ENCODE measurements at regions not wholly inside any gene's neighbourhood (a gene's known extent, or its start where the extent isn't known, plus 50 kb on each side); places are given as distances from the start of the nearest gene placed in this dataset.
A peak's percentile ranks its signal among the peaks of the same experiment; 100 is the strongest.

DNA sequence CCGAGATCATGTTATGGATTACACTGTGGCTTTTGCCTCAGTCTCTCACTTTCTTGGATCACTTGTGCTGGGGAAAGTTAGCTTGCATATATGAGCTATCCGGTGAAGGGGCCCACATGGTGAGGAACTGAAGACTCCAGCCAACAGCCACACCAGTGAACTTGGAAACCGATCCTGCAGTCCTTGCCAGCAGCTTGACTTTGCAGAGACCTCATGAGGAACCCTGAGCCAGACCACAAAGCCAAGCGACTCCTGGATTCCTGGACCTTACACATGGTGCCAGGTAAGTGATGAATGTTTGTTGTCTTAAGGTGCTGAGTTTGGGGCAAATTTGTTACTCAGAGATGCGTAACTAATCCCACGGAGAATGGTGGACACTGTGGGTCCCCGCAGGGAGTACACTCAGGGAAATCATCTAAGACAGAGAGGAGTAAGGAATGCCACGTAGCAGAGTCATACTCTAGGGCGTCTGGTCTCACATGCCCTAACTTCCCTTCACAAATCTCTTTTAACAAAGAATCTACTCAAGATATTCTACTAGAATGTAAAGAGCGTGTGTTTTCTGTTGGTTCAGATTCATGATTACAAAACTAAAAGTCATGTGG is 76.5 kb upstream of the PJA2 start (continued):
- TF ChIP-seq, protein P1, sequence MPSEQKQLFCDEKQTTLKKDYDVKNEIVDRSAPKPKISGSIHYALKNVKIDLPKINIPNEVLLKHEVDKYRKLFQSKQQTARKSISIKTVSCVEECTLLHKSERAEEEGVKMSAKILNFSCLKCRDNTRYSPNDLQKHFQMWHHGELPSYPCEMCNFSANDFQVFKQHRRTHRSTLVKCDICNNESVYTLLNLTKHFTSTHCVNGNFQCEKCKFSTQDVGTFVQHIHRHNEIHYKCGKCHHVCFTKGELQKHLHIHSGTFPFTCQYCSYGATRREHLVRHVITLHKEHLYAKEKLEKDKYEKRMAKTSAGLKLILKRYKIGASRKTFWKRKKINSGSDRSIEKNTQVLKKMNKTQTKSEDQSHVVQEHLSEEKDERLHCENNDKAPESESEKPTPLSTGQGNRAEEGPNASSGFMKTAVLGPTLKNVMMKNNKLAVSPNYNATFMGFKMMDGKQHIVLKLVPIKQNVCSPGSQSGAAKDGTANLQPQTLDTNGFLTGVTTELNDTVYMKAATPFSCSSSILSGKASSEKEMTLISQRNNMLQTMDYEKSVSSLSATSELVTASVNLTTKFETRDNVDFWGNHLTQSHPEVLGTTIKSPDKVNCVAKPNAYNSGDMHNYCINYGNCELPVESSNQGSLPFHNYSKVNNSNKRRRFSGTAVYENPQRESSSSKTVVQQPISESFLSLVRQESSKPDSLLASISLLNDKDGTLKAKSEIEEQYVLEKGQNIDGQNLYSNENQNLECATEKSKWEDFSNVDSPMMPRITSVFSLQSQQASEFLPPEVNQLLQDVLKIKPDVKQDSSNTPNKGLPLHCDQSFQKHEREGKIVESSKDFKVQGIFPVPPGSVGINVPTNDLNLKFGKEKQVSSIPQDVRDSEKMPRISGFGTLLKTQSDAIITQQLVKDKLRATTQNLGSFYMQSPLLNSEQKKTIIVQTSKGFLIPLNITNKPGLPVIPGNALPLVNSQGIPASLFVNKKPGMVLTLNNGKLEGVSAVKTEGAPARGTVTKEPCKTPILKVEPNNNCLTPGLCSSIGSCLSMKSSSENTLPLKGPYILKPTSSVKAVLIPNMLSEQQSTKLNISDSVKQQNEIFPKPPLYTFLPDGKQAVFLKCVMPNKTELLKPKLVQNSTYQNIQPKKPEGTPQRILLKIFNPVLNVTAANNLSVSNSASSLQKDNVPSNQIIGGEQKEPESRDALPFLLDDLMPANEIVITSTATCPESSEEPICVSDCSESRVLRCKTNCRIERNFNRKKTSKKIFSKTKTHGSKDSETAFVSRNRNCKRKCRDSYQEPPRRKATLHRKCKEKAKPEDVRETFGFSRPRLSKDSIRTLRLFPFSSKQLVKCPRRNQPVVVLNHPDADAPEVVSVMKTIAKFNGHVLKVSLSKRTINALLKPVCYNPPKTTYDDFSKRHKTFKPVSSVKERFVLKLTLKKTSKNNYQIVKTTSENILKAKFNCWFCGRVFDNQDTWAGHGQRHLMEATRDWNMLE (tag by site-specific recombination; conservative IDR thresholded peaks at IDR 0.05; ENCODE audit: low read depth): no peak
- TF ChIP-seq ZNF341 (tag by site-specific recombination; IDR thresholded peaks at IDR 0.05; ENCODE audit: low read depth): no peak
- TF ChIP-seq ZNF548 (tag by site-specific recombination; IDR thresholded peaks at IDR 0.05): no peak

DNA sequence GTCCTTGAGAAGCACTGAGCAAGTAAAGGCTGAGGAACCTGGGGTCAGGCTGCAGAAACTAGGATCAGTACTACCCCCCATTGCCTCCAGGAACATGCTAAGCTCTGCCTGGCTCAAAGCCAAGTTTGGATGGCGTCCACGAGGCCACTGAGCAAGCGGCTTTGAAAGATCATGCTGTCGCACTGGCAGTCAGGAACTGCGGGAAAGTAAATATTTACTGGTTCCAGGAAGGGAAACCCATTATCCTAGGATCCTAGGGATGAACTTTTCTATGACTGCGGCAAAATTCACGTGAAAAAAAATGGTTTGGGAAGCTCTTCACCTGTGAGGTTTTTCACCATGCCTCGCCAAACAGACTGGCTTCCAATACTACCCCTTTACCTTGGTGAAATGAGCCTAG is 75.3 kb upstream of the PJA2 start:
- H3K27ac ChIP-seq (ENCODE audit: extremely low read depth, low read depth, low read length): no peak overlapping the region
- ChIA-PET CTCF (interaction anchor here (0.6 to 1.0 kb wide), 3 partner anchors 14 to 1462 kb away, joined by 3 read pairs; no protein-coding TSS in a partner anchor), POLR2A (interaction anchor here (0.6 kb wide), 1 partner anchor 12 kb away, joined by 4 read pairs; no protein-coding TSS in a partner anchor)
- H3K36me3 ChIP-seq (ENCODE audit: control insufficient read depth in 2 of 2, insufficient read depth in 1 of 2, low read length in 2 of 2): no peaks in the 10 kb centered on the region
- no peaks in the 10 kb centered on the region for H3K9me3 ChIP-seq (ENCODE audit: control insufficient read depth, insufficient read depth, low read depth, low read length)
- H3K4me3 ChIP-seq (ENCODE audit: low read depth, low read length): no peak overlapping the region
- peaks cover 13% of the 10 kb centered on the region for H3K4me1 ChIP-seq (ENCODE audit: control insufficient read depth, insufficient read depth, low read length)
- 0 out of 2 replicates have a peak, but pooled peaks have one; percentile 10 for TF ChIP-seq ZSCAN30 (tag by site-specific recombination; IDR thresholded peaks at IDR 0.05)
- TF ChIP-seq ZNF561 (tag by site-specific recombination; IDR thresholded peaks at IDR 0.05; ENCODE audit: borderline replicate concordance): 0 out of 2 replicates have a peak, but pooled peaks have one; percentile 48
- TF ChIP-seq, protein P2, sequence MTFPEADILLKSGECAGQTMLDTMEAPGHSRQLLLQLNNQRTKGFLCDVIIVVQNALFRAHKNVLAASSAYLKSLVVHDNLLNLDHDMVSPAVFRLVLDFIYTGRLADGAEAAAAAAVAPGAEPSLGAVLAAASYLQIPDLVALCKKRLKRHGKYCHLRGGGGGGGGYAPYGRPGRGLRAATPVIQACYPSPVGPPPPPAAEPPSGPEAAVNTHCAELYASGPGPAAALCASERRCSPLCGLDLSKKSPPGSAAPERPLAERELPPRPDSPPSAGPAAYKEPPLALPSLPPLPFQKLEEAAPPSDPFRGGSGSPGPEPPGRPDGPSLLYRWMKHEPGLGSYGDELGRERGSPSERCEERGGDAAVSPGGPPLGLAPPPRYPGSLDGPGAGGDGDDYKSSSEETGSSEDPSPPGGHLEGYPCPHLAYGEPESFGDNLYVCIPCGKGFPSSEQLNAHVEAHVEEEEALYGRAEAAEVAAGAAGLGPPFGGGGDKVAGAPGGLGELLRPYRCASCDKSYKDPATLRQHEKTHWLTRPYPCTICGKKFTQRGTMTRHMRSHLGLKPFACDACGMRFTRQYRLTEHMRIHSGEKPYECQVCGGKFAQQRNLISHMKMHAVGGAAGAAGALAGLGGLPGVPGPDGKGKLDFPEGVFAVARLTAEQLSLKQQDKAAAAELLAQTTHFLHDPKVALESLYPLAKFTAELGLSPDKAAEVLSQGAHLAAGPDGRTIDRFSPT (tag by site-specific recombination; IDR thresholded peaks at IDR 0.05): no peak
- TF ChIP-seq IKZF3 (tag by site-specific recombination; IDR thresholded peaks at IDR 0.05): 0 out of 2 replicates have a peak, but pooled peaks have one; percentile 46
- TF ChIP-seq ZNF404 (tag by site-specific recombination; IDR thresholded peaks at IDR 0.05): no peak
- no peak for TF ChIP-seq ZNF571 (tag by site-specific recombination; IDR thresholded peaks at IDR 0.05)
- TF ChIP-seq, protein P3, sequence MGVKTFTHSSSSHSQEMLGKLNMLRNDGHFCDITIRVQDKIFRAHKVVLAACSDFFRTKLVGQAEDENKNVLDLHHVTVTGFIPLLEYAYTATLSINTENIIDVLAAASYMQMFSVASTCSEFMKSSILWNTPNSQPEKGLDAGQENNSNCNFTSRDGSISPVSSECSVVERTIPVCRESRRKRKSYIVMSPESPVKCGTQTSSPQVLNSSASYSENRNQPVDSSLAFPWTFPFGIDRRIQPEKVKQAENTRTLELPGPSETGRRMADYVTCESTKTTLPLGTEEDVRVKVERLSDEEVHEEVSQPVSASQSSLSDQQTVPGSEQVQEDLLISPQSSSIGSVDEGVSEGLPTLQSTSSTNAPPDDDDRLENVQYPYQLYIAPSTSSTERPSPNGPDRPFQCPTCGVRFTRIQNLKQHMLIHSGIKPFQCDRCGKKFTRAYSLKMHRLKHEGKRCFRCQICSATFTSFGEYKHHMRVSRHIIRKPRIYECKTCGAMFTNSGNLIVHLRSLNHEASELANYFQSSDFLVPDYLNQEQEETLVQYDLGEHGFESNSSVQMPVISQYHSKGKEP (tag by site-specific recombination; IDR thresholded peaks at IDR 0.05): peak; percentile 75
- no peak for TF ChIP-seq ZNF600 (tag by site-specific recombination; IDR thresholded peaks at IDR 0.05)
- peak; percentile 80; the same call in 1 of the 2 replicates for TF ChIP-seq ZNF544 (tag by site-specific recombination; IDR thresholded peaks at IDR 0.05)
- TF ChIP-seq ZNF184 (tag by site-specific recombination; IDR thresholded peaks at IDR 0.05): peak; percentile 85
- TF ChIP-seq ZIC2 (tag by site-specific recombination; IDR thresholded peaks at IDR 0.05): peak; percentile 54; the same call in 1 of the 2 replicates
- TF ChIP-seq, protein P4, sequence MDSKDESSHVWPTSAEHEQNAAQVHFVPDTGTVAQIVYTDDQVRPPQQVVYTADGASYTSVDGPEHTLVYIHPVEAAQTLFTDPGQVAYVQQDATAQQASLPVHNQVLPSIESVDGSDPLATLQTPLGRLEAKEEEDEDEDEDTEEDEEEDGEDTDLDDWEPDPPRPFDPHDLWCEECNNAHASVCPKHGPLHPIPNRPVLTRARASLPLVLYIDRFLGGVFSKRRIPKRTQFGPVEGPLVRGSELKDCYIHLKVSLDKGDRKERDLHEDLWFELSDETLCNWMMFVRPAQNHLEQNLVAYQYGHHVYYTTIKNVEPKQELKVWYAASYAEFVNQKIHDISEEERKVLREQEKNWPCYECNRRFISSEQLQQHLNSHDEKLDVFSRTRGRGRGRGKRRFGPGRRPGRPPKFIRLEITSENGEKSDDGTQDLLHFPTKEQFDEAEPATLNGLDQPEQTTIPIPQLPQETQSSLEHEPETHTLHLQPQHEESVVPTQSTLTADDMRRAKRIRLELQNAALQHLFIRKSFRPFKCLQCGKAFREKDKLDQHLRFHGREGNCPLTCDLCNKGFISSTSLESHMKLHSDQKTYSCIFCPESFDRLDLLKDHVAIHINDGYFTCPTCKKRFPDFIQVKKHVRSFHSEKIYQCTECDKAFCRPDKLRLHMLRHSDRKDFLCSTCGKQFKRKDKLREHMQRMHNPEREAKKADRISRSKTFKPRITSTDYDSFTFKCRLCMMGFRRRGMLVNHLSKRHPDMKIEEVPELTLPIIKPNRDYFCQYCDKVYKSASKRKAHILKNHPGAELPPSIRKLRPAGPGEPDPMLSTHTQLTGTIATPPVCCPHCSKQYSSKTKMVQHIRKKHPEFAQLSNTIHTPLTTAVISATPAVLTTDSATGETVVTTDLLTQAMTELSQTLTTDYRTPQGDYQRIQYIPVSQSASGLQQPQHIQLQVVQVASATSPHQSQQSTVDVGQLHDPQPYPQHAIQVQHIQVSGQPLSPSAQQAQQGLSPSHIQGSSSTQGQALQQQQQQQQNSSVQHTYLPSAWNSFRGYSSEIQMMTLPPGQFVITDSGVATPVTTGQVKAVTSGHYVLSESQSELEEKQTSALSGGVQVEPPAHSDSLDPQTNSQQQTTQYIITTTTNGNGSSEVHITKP (tag by site-specific recombination; IDR thresholded peaks at IDR 0.05): peak; percentile 84
- TF ChIP-seq, protein P5, sequence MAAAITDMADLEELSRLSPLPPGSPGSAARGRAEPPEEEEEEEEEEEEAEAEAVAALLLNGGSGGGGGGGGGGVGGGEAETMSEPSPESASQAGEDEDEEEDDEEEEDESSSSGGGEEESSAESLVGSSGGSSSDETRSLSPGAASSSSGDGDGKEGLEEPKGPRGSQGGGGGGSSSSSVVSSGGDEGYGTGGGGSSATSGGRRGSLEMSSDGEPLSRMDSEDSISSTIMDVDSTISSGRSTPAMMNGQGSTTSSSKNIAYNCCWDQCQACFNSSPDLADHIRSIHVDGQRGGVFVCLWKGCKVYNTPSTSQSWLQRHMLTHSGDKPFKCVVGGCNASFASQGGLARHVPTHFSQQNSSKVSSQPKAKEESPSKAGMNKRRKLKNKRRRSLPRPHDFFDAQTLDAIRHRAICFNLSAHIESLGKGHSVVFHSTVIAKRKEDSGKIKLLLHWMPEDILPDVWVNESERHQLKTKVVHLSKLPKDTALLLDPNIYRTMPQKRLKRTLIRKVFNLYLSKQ (tag by site-specific recombination; IDR thresholded peaks at IDR 0.05; ENCODE audit: borderline replicate concordance): no peak
- TF ChIP-seq ZNF214 (tag by site-specific recombination; IDR thresholded peaks at IDR 0.05; ENCODE audit: borderline replicate concordance): peak; percentile 39; the same call in 1 of the 2 replicates
- TF ChIP-seq ZNF394 (tag by site-specific recombination; IDR thresholded peaks at IDR 0.05; ENCODE audit: borderline replicate concordance): no peak
- TF ChIP-seq ZNF335 (tag by site-specific recombination; conservative IDR thresholded peaks at IDR 0.05): 0 out of 2 replicates have a peak, but pooled peaks have one; percentile 10
- TF ChIP-seq KLF10 (tag by site-specific recombination; IDR thresholded peaks at IDR 0.05): 0 out of 2 replicates have a peak, but pooled peaks have one; percentile 26
- 0 out of 2 replicates have a peak, but pooled peaks have one; percentile 15 for TF ChIP-seq ZBTB8A (tag by site-specific recombination; IDR thresholded peaks at IDR 0.05)
